ENCODE measurements at regions not wholly inside any gene's neighbourhood (a gene's known extent, or its start where the extent isn't known, plus 50 kb on each side); places are given as distances from the start of the nearest gene placed in this dataset.
A peak's percentile ranks its signal among the peaks of the same experiment; 100 is the strongest.
"Not testable (repeated sequence)": the region's sequence is repeated elsewhere in the genome, so short reads cannot be mapped to it uniquely, and the experiment has no call there.

DNA sequence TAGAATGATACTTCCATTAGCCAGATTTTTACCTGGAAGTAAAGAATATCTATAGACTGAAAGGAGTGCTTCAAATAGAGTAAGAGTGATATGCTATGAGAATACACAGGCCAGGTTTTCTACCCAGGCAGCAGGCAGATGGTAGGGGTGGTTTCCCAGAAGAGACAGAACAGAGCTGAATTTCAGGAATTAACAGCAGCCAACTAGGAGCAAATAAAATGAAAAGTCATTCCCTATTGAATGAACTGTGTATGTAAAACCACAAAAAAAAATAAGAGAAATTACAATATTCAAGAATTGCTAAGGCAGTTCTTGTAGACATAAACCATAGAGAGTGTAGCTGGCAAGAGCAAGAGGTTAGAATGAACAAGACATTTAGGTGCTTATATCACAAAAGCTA is 336.8 kb downstream of the KCNJ3 start:
- DNase-seq (ENCODE audit: low spot score): no peak

DNA sequence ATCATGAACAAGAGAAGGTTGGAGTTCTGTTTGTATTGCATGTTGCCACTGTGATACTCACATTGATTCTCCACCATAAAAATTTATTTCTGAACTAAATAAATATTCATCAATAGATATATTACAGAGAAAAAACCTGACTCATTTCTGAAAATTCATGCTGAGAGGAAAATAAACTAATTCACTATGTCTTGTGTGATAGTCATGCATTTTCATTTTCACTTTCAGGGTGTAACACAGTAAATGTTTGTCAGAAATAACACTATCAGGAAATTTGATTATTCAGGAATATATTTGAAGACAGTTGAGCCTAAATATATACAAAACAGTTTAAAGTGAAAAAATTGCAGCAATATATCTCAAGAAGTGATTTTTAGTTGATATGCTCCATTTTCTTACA is 335.2 kb downstream of the KCNJ3 start:
- DNase-seq (ENCODE audit: low spot score): no peak

DNA sequence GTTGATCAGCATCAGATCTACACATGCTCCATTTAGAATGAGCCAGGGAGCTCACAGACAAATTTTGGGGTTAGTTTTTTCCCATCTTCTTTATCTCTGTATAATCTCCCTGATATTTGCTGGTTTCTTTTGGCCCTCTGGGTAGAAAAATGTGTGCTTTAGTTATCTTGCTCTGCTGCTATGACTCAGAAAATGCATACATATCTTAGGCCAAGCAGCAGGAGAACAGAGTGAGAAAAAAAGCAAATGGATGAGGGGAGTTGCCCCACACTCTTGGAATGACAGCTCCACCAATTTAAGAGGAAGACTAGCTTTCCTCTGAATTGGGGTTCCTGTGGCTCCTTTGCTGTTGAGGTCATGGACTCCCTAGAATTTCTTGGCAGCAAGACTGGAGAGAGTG is 331.8 kb downstream of the KCNJ3 start:
- DNase-seq (ENCODE audit: low spot score): no peak

DNA sequence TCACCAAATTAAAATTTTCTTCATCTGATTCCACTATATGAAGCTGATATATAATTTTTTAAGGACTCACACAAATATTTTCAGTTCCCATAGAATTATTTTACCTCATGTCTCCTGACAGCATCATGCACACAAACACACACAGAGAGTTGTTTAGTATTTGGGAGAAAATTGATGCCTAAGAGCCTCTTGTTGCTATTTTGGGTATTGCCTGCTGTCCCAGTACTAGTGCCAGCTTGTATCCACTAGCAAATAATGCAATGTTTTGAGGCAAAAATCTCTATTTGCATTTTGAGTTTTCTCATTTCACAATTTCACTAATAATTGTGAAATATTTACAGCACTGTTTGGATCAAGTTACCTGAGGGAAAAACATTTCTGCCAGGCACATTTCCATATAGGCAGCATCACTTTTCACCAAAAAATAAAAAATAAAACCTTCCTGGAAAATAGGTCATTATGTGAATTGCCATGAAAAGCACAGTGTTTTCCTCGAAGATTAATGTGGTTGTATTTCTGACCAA is 328.2 kb downstream of the KCNJ3 start:
- no peak for DNase-seq (ENCODE audit: low spot score)

DNA sequence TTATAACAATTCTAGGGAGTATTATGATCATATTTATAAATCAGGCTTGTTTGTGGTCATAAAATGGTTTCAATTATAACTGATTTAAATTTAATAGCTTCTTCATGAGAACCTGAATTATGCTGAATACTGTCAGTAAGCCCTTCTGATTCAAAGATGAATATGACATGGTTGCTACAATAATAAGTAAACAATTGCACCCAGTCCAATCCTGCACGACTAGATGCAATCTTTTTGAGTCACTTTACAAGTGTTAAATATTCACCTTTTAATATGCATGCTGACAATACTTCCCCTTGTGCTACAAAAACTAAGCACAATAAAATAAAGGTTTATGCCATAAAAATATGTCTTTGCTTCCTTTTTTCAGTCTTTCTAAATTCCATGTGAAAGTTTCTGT is 325.2 kb downstream of the KCNJ3 start:
- no peak for DNase-seq (ENCODE audit: low spot score)

DNA sequence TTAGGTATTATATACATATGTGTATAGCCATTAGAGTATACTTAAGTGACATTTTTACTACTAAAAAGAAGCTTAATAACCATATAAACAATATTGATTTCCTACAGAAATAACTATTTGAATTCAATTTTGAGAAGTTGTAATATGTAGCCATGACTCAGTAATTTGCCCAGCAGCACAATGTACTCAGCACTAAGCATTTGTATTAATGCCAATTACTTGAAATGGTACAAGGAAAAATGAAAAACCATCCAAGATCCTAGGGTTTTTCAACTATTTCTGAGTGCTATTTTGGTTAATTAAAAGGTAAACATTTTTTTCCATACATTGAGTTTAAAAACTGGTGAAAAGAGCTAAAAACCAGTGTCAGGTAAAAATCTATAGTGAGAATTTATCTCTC is 324.0 kb downstream of the KCNJ3 start:
- no peak for DNase-seq (ENCODE audit: low spot score)

DNA sequence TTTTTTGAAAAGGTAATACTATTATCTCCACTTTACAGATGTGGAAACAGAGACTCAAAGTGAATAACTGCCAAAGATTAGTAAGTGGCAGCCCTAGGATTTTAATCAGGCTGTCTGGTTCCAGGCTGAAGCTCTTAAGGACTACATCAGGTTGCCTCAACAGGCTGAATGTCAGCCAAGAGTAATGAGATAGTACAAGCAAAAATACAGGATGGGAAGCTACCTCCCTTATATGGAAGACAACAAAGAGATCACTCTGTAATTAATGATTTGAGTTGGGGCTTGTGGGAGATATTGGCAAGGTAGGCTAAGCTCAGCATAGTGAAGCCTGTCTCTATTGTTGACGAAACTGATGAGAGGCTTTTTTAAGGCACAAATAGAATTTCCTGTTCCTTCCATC is 323.1 kb downstream of the KCNJ3 start:
- DNase-seq (ENCODE audit: low spot score): peak; percentile 2

DNA sequence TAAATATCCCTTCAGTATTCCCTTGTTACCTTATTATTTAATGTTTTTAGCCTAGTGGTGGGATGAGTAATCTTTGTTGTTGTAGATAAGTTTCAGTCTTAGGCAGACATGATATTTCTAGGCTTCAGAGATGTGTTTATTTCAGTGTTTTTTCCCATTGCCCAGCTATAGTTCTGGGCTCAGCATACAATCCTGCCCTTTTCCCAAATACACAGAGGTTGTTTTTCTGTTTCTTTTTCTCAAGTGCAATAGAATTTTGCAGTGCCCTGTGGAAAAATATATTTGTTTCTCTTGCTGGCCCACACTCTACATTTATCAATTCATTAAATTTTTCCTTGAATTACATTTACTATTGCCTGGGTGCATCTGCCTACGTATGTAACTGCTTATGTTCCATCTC is 321.8 kb downstream of the KCNJ3 start:
- no peak for DNase-seq (ENCODE audit: low spot score)

DNA sequence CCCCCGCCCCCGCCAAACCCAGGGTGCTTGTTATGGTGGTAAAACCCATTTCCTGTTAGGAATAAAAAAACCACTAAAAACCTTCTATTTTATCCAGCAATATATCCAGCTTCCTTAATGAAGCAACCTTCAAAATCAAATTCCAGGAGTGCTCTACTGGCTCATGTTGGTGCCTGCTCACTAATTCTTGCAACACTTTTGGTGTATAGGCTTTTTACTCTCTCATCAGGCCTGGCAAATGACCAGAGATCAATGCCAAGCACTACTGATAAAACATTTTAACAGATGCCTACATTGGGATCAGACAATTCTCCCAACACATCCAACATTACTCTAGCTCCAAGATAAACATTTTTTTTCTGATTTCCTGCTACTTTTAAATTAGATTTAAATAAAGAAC is 312.4 kb downstream of the KCNJ3 start:
- no peak for DNase-seq (ENCODE audit: low spot score)

DNA sequence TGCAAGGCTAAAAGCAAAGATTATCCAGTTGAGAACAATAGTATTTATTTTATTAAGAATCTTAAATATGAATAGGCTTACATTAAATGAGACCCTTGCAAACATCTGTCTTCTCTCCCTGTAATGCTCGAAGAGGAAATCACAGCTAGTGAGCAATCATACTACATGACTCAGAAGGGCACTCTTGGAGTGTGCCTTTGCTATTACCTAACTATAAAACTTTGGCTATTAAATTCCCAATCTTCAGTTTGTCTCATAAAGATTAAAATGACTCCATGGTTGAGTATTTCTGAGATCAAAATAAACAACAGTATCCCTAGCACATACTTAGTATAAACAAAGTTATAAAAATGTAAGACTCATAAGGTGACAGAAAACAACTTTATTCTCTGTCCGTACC is 296.9 kb downstream of the KCNJ3 start:
- DNase-seq (ENCODE audit: low spot score): no peak

DNA sequence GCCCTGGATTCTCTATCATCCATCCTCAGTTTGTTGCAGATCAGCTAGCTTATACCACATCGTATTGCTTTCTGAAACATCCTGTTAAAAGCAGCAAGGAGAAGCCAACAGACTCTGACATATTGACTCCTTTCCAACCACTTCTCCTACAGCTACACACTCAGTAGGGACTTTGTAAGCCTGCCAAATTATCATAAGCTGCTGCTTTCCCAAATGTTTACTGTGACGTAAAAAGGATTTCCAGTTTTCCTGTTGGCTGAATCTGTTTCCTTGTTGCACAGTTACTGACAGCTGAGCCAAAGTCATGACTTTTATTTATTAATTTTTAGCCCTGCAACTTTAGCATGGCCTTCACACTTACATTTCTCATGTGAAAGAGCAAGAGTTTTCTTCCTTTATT is 294.3 kb downstream of the KCNJ3 start:
- no peak for DNase-seq (ENCODE audit: low spot score)

DNA sequence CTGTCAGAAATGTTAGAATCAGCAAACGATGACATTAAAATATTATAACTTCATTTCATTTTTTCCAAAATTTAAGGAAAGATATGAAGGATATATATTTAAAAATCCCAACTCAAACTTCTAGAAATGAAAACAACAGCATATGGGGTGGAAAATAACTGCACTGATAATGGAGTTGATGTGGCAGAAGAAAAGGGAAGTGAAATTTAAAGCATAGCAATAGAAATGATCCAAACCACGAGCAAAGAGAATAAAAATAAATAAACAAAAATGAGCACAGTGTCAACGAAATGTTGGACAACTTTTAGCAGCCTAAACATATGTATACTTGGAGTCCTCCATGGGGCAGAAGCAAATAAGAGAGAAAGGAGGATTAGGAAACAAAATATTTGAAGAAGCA is 280.2 kb downstream of the KCNJ3 start:
- no peak for DNase-seq (ENCODE audit: low spot score)

DNA sequence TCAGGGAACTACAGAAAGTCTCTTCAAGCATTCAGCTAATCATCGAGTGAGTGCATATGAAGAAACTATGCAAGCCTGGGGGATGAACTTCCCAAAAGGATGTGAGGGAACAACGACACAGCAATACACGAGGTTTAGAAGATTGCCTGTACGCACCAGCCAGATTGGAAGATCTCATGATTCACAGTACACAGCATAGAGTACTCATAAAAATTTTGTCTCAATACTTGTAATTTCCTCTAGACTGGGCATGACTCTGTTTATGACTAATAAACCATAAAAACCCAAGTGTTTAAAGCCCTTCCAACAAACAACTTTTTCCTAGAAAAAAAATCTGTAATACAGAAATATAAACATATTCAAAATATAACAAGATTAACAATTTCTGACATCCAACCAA is 279.7 kb downstream of the KCNJ3 start:
- DNase-seq (ENCODE audit: low spot score): no peak

DNA sequence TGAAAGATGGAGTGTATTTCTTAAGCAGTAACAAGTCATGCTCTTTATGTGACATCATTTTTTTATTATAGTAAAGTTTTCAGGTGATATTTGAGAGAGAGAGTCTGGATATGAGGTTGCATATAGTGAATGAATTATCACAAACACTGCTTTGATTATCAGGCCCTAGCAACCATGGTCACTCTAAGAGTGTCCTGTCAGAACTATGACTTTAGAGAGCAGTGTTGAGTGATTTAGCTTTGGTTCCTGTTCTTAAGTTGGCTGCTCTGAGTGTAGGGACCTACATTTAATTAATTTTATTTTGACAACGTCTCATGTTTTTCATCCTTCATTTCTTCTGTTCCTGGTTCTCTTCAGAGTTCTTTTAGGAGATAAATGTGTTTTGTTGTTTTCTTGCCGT is 275.5 kb downstream of the KCNJ3 start:
- no peak for DNase-seq (ENCODE audit: low spot score)

DNA sequence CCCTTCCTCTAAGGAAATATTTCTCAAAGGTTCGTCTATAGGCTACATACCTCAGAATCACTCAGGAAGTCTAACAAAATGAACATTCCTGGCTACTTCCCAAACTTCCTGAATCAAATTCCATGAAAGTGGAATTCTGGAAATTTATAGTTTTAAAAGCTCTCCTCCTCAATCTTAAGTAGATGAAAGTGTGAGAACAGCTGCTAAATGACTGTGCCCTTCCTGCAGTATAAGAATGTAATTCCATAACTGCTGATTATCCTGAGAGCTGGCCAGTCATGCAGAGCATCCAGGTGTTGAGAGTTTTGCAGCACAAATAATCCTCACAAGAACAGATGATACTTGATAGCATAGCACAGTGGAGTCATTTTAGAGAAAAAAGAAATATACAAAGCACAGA is 265.0 kb downstream of the KCNJ3 start:
- no peak for DNase-seq (ENCODE audit: low spot score)

DNA sequence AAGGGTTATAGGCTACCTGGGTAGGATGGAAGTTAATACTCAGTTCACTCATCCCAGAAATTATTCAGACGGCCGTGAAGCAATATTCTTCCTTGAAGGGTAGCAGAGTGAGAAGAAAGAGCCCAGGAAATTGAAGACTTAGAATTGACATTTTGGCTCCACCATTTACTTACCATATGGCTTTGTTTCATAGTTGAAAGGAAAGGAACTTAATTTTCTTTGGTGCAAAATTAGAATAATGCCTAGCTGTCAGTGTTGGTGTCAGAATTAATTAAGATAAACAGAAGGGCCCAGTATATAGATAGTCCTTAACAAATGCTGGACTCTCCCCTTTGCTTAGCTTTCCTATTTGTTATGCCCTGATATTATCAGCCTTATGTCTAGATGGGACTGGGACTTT is 263.2 kb downstream of the KCNJ3 start:
- DNase-seq (ENCODE audit: low spot score): no peak

DNA sequence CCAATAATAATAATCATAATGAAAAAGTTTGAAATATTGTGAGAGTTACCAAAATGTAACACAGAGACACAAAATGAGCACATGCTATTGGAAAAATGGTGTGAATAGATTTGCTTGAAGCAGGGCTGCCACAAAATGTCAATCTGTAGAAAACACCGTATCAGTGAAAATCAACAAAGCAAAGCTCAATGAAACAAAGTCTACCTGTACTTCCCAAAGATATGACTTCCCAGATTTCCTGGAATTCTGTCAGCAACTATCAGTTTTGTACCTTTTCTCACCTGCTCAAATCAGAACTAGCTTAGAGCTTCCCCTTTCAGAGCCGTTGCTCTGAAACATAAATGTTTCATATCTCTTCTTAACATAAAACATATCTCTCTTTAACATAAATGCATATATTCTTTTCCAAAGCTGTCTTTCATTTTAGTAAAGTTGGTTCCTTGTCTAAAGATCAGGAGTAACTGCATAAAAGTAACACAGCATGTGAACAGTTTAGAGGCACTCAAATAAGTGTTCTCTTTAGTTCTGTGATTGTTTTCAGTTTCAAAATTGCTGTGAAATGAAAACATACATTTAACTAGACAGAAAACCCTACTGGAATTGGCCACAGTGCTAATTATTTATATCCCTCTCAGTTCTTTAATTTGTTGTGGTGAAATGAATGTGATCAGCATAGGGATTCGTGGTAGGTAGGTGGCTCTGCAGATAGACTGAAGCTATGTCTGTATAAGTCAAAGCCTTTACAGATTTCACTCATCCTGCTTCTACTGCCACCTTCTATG is 262.5 kb downstream of the KCNJ3 start:
- DNase-seq (ENCODE audit: low spot score): no peak

DNA sequence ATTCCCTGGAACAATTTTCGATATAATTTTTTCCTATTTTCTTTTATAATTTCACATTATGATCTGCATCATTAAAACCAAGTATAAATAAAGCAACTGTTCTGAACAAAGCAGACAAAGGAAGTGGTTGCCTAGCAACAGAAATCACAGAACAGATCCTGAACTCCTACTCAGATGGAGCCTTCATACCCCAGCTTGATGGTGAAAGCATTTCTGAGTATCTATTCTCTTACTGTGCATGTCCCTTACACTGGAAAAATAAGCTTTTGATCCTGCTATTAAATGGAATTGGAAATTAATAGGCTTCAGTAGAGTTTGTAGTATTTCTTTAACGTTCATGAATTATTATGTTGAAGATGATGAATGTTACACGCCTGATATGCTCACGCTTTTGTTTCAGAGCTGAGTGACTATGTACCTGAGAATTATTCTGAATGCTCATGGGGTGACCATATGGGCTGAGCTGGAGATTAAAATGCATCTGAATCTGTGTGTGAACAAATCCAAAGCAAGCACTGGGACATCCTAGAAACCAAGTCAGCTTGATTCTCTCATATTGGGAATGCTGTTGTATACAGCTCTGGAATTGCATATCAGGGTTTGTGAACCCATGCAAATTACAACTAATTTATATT is 254.0 kb downstream of the KCNJ3 start:
- DNase-seq (ENCODE audit: low spot score): no peak

DNA sequence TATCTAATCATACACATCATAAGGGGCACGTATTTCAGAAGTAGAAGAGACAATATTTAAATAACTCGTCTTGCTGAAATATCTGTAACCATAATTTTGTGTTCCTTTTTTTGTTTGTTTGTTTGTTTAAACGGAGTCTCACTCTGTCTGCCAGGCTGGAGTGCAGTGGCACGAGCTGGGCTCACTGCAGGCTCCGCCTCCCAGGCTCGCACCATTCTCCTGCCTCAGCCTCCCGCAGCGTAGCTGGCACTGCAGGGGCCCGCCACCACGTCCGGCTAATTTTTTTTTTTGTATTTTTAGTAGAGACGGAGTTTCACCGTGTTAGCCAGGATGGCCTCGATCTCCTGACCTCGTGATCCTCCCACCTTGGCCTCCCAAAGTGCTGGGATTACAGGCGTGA is 248.9 kb downstream of the KCNJ3 start:
- not testable (repeated sequence) for DNase-seq (ENCODE audit: low spot score)

DNA sequence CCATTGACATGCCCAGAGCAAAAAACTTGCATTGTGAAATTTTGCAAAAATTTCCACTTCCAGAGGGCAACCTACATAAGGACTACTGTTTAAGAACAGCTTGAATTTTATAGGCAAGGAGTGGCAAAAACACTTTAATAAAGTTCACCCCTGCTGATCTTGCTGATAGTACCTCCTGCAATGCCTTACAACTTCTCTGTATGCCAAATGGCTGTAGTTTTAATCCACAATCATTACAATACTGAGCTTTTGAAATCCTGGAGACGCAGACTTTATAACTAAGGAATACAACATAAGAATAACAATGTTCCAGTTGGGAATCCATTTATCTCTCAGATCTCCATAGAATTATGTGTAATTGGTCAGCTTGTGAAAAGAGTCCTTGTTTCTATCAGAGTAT is 247.5 kb downstream of the KCNJ3 start:
- no peak for DNase-seq (ENCODE audit: low spot score)

DNA sequence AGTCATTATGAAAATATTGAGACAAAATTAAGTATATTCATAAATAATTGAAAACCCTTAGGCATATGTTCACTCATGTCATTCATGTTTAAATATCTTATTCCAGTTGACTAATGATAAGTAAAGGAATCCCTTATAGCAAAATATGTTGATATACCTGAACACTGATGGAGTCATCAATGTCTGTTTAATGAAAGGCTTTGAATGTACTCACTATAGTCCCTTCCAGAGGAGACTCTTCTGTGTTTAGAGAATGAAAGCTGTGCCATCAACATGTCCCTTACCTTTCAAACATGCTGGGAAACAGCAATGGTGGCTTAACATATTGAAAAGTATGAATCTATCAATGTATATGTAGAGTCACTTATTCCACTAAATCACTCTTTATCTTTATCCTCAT is 242.9 kb downstream of the KCNJ3 start:
- no peak for DNase-seq (ENCODE audit: low spot score)

DNA sequence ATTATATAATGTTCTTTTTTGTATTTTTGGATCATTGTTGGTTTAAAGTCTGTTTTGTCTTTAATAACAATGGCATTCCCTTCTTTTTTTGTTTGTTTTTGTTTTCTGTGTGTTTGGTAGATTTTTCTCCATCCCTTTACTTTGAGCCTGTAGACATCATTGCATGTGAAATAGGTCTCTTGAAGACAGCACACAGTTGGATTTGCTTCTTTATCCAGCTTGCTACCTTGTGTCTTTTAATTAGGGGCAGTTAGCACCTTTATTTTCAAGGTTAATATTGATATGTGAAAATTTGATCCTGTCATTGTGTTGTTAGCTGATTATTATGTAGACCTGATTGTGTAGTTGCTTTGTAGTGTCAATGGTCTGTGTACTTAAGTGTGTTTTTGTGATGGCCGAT is 235.7 kb downstream of the KCNJ3 start:
- DNase-seq (ENCODE audit: low spot score): no peak

DNA sequence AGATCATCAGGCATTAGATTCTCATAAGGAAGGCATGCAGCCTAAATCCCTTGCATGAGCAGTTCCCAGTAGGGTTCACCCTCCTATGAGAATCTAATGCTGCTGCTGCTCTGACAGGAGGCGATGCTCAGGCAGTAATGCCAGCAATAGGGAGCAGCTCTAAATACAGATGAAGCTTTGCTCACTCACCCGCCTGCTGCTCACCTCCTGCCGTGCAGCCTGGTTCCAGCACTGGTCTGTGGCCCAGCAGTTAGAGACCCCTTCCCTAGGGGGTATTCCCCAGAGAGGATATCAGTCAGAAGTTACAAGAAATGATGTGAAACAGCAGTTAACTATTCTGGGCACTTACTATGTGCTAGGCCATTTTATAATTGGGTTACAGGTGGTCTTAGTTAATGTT is 226.0 kb downstream of the KCNJ3 start:
- no peak for DNase-seq (ENCODE audit: low spot score)

Data from SK-N-DZ (cell line).